Esophagus (tissue), 2 donors: ENCODE measurements at regions not wholly inside any gene's neighbourhood (a gene's known extent, or its start where the extent isn't known, plus 50 kb on each side); places are given as distances from the start of the nearest gene placed in this dataset.
"Not testable (repeated sequence)": the region's sequence is repeated elsewhere in the genome, so short reads cannot be mapped to it uniquely, and the experiment has no call there.

Source experiments
- H3K27ac ChIP-seq, 2 donors: one replicate each; pipeline ENCODE4 v1.5.1; 2013; ENCODE audit warnings: low read depth in 2 of 2, mild to moderate bottlenecking in 2 of 2, inconsistent platforms in 1 of 2, low read length in 1 of 2, moderate library complexity in 1 of 2
- H3K27me3 ChIP-seq, 2 donors: one replicate each; pipeline ENCODE4 v1.6.1; 2013; ENCODE audit warnings: low read length in 2 of 2, control low read depth in 1 of 2, mild to moderate bottlenecking in 1 of 2; ENCODE audit not compliant: insufficient read depth in 2 of 2, control insufficient read depth in 1 of 2
- H3K36me3 ChIP-seq, 2 donors: one replicate each; pipeline ENCODE4 v1.6.1; 2013; ENCODE audit warnings: low read length in 1 of 2; ENCODE audit not compliant: control insufficient read depth in 2 of 2, insufficient read depth in 2 of 2
- H3K4me1 ChIP-seq, 2 donors: one replicate each; pipeline ENCODE4 v1.6.1; 2013; ENCODE audit warnings: low read length in 1 of 2; ENCODE audit not compliant: control insufficient read depth in 2 of 2, insufficient read depth in 2 of 2
- H3K4me3 ChIP-seq, 2 donors: one replicate each; pipeline ENCODE4 v1.5.1; 2013; ENCODE audit warnings: low read length in 2 of 2, mild to moderate bottlenecking in 2 of 2, low read depth in 1 of 2, moderate library complexity in 1 of 2
- H3K9me3 ChIP-seq, 2 donors: one replicate each; pipeline ENCODE4 v1.6.1; 2013; ENCODE audit warnings: mild to moderate bottlenecking in 2 of 2, low read depth in 1 of 2, low read length in 1 of 2, moderate library complexity in 1 of 2; ENCODE audit not compliant: control insufficient read depth in 2 of 2, insufficient read depth in 1 of 2
- WGBS, 2 donors: extraction: QIAGEN DNeasy Blood & Tissue Kit; methylation state at CpG; one replicate each; pipeline ENCODE4 v1.1.7; 2013; 5-methylcytosine and 5-hydroxymethylcytosine counted together
- donor health status: healthy with polysubstance abuse.
- donor health status: Bipolar disorder and iron deficiency.

DNA sequence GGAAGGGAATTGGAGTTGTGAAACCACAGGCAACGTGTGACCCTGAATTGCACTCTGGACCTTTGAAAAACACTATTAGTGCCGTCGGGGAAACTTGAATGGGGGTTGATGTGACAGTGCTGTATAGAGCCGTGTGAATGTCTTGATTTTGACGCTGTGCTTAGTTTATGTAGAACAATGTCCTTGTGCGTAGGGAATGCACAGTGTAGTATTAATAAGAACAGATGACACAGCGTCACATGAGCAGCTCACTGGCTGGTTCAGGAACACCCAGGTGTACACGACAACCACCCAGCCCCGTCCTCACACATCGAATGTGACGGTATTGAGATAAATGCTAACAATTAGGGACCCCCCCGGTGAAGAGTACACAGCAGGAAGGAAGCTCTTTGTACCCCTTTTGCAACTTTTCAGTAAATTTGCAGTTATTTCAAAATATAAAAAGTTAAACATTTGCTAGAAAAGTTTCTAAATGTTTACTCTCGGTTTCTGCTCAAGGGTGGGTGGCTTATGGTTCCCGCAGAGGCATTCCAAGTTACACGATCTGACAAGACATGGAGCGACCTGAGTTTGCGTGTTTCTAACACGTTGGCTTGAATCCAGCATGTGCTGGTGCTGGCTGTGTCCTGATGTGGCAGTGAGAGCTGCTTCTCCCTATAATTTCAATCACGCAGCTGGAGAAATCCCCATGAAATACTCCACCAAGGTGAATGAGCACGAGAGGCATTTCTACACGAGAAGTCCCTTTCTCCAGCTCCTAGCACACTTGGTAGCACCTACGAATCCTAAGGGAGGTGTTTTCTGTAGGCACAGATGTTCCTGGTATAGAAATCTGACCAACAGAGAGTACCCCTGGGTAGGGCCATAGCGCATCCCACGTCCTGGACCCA, 208.0 kb upstream of the EXOC2 start:
- Histone ChIP-seq H3K4me1 (peaks cover 2 to 3% of the 10 kb centered on the region in 2 donors), H3K27ac (no peak overlapping the region), H3K9me3 (no peaks in the 10 kb centered on the region), H3K4me3 (no peak overlapping the region), H3K36me3 (no peaks in the 10 kb centered on the region), H3K27me3 (peaks cover 0 to 2% of the 10 kb centered on the region in 2 donors)
- 44 to 59% methylated on average over 24 of the region's 24 CpGs for WGBS, 2 donors

DNA sequence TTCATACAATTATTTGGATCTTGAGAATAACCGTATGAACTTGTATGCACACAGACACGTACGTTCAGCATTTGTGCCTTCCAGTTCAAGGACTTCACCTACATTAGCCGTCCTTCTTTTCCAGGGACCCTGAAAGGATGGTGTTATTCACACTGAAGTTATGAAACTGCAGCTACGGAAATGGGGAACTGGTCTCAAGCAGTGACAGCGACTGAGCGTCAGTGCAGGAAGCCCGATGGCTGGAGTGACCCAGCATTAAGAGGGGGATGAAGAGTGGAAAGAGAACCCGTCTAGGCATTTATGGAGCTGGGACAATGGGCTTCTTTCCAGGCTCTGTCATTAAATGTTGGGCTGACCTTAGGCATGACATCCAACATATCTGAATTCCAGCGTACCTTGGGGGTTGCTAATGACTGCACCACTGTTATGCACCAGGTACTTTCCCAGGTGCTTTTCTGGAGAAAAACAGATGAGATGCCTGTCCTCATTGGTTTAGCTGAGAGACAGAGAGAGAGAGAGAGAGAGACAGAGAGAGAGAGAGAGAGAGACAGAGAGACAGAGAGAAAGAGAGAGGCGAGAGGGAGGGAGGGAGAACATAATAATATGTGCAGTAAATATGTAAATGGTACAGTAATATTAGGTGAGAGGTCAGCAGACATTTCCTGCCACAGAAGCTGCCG, 204.7 kb upstream of the EXOC2 start:
- H3K36me3 ChIP-seq = no peaks in the 10 kb centered on the region
- WGBS, 2 donors = 80 to 82% methylated on average over 12 of the region's 12 CpGs
- no peak overlapping the region for H3K4me3 ChIP-seq
- no peak overlapping the region for H3K27ac ChIP-seq
- H3K4me1 ChIP-seq = peaks cover 2 to 3% of the 10 kb centered on the region in 2 donors
- peaks cover 0 to 2% of the 10 kb centered on the region in 2 donors for H3K27me3 ChIP-seq
- no peaks in the 10 kb centered on the region for H3K9me3 ChIP-seq

DNA sequence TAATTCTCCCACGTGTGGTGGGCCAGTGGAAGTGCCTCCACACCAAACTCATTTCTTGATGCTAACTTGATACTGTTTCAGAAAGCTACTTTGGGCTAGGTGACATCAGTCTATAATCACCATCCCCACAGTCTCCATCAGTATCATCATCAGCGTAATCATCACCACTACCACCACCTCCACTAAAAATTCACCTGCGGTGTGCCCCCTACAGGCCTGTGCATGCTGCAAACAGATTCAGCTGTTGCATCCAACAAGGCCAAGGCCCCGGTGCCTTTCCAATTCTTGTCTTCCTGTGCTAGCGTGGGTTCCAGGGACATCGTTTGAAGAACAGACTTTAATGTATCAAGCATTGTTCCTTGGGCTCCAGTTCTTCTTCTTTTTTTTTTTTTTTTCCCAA, 201.3 kb upstream of the EXOC2 start:
- H3K27ac ChIP-seq = no peak overlapping the region
- 85 to 87% methylated on average over 6 of the region's 6 CpGs for WGBS, 2 donors
- H3K4me3 ChIP-seq = no peak overlapping the region
- no peaks in the 10 kb centered on the region for H3K36me3 ChIP-seq
- peaks cover 0 to 4% of the 10 kb centered on the region in 2 donors for H3K4me1 ChIP-seq
- H3K27me3 ChIP-seq = no peaks in the 10 kb centered on the region
- H3K9me3 ChIP-seq = no peaks in the 10 kb centered on the region

DNA sequence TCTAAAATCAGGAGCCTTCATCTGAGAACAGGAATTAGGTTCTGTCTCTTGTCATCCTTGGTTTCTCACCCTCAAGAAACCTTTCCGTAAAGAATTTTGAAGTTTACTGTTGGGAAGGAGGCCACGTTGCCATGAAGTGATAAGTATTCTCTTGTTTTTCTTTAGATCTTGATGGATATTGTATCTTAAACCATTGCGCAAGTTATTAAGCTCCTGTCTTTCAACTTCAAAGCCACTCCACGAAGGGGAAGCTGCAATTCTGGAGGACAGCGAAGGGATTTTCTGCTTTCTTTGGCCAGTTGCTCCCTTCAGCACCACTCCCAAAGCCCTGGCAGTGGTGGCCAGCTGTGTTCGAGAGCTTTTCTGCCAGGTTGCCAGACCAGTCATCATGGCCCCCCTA, 198.1 kb upstream of the EXOC2 start:
- H3K36me3 ChIP-seq = no peaks in the 10 kb centered on the region
- H3K9me3 ChIP-seq = no peaks in the 10 kb centered on the region
- H3K27me3 ChIP-seq = no peaks in the 10 kb centered on the region
- WGBS, 2 donors = 76% methylated on average over 6 of the region's 6 CpGs
- H3K27ac ChIP-seq = peak overlapping the region; percentile 2 to 35
- H3K4me3 ChIP-seq = no peak overlapping the region
- peaks cover 0 to 2% of the 10 kb centered on the region in 2 donors for H3K4me1 ChIP-seq

DNA sequence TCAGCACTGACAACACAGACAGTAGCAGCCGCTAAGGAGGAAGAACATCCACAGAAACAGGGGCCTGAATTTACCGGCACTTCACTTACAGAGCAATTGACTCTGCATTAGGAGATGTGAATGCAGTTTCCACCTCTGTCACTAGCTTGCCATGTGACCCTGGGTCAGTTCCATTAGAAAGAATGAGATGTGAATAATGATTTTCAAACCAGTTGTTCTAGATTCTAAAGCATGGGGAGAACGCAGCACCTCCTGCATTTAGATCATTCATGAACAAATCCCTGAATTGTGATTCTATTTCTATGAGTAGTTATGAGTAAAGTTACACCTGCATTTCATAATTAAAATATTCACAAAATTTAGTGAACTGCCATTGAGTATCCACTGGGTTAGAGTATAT, 197.3 kb upstream of the EXOC2 start:
- H3K27me3 ChIP-seq = no peaks in the 10 kb centered on the region
- no peaks in the 10 kb centered on the region for H3K9me3 ChIP-seq
- H3K36me3 ChIP-seq = no peaks in the 10 kb centered on the region
- 81 to 84% methylated on average over 3 of the region's 3 CpGs for WGBS, 2 donors
- H3K4me3 ChIP-seq = no peak overlapping the region
- H3K27ac ChIP-seq = peak overlapping the region; percentile 35 to 85
- peaks cover 0 to 2% of the 10 kb centered on the region in 2 donors for H3K4me1 ChIP-seq

DNA sequence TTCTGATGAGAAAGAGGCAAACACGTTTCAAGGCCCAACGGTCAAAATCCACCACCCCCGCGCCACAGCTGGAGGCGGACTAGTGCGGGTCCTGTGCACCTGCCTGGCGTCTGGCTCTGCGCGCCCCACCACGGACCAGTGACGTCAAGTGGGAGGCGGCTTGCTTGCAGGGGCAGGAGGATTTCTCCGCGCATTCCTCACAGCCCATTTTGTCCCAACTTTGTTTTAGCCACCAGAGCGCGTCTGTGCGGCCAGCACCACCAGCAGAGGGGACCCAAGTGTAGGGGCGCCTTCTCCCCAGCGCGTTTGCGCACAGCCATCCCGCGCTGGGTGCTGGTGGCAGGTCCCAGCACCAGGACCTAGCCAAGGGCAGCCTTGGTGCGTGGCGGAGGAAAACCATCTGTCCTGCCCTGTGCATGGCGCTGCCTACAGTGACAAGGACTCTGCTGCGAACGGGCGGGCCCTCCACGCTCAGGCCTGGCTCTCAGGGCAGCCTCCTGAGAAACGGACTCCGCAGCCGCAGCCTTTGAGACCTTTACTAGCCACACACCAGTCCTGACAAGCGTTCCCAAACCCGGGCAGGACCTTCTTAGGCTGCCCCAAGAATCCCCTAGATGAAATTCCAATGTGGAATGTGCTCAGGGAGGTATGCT, 194.8 kb upstream of the EXOC2 start:
- H3K4me3 ChIP-seq = no peak overlapping the region
- H3K4me1 ChIP-seq = peaks cover 0 to 7% of the 10 kb centered on the region in 2 donors
- WGBS, 2 donors = 88 to 94% methylated on average over 35 of the region's 35 CpGs
- no peaks in the 10 kb centered on the region for H3K27me3 ChIP-seq
- no peaks in the 10 kb centered on the region for H3K9me3 ChIP-seq
- H3K36me3 ChIP-seq = no peaks in the 10 kb centered on the region
- no peak overlapping the region for H3K27ac ChIP-seq

DNA sequence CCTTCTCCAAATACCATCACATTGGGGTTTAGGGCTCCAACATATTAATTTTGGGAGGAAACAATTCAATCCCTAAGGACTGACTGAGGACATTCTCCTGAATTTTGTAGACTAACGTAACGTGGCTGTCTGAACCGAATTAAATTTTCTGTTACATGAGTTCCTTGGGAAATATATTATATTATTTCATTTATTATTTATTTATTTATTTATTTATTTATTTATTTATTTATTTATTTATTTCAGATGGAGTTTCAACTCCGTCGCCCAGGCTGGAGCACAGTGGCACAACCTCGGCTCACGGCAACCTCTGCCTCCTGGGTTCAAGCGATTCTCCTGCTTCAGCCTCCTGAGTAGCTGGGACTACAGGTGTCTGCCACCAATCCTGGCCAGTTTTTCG, 193.2 kb upstream of the EXOC2 start:
- not testable (repeated sequence) for H3K4me3 ChIP-seq, H3K4me1 ChIP-seq, H3K9me3 ChIP-seq, H3K36me3 ChIP-seq, H3K27me3 ChIP-seq, H3K27ac ChIP-seq
- 95% methylated on average over 9 of the region's 9 CpGs for WGBS, 2 donors

DNA sequence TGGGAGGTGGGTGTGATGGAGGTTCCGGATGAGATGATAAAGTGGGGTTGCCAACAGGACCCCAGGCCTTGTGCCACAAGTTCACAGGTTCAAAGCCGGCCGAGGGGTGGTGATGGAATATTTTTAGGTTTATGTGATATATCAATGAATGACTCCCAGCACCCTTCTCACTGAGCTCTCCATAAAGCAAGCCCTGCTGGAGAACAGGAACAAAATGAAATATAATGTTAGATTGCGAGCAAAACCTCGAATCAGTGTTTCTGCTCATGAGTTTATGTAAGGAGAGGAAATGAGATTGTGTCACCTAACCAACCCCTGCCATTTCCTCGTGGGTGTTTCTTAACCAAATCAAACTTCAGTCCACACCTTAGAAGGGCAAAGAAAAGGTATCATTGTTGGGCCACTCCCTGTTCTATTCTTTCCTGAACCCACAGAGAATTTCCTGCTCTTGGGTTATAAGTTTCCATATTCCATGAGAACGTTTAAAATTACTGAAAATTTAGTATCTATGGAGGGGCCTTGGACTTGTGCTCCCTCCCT, 192.2 kb upstream of the EXOC2 start:
- peak overlapping the region; percentile 69 to 92 for H3K27ac ChIP-seq
- no peaks in the 10 kb centered on the region for H3K36me3 ChIP-seq
- peaks cover 0 to 5% of the 10 kb centered on the region in 2 donors for H3K4me1 ChIP-seq
- H3K9me3 ChIP-seq = no peaks in the 10 kb centered on the region
- 52 to 63% methylated on average over 7 of the region's 7 CpGs for WGBS, 2 donors
- no peak overlapping the region for H3K4me3 ChIP-seq
- H3K27me3 ChIP-seq = no peaks in the 10 kb centered on the region

DNA sequence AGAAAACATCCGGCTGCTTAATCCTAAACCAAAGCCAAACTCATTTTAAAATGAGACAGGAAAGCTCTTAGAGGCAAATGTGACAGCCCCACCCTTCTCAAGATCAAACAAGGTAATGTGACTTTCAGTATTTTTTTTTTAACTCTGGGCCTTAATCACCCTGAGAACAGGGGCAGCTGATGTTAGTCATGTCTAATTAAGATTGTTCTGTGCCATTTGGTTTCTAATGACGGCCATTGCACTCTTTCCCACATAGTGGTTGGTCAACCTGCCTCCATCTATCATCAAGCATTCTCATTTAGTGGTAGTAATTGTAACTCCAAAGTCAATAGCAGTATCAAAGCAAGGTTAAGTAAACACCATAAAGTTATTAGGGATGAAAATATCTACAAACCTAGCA, 191.6 kb upstream of the EXOC2 start:
- 38 to 40% methylated on average over 2 of the region's 2 CpGs for WGBS, 2 donors
- no peaks in the 10 kb centered on the region for H3K27me3 ChIP-seq
- H3K9me3 ChIP-seq = no peaks in the 10 kb centered on the region
- no peak overlapping the region for H3K4me3 ChIP-seq
- H3K4me1 ChIP-seq = peaks cover 0 to 5% of the 10 kb centered on the region in 2 donors
- peak overlapping the region in 1 of 2 donors; percentile 92 for H3K27ac ChIP-seq
- no peaks in the 10 kb centered on the region for H3K36me3 ChIP-seq
